ENCODE measurements at regions not wholly inside any gene's neighbourhood (a gene's known extent, or its start where the extent isn't known, plus 50 kb on each side); places are given as distances from the start of the nearest gene placed in this dataset.

- DNase-seq (ENCODE audit: low read depth): no peak
Measured at GRCh38 chr13:83219832-83220231, 662.4 kb downstream of the SLITRK1 start.

GRCh38 chr13:83216479-83217245 is 665.6 kb downstream of the SLITRK1 start:
- DNase-seq (ENCODE audit: low read depth): peak; percentile 52

GRCh38 chr13:83215627-83216026 is 666.6 kb downstream of the SLITRK1 start:
- peak; percentile 84 for DNase-seq (ENCODE audit: low read depth)

GRCh38 chr13:83214452-83214851 is 667.8 kb downstream of the SLITRK1 start:
- no peak for DNase-seq (ENCODE audit: low read depth)

- DNase-seq (ENCODE audit: low read depth): peak; percentile 82
Measured at GRCh38 chr13:83211301-83211700, 671.0 kb downstream of the SLITRK1 start.

- DNase-seq (ENCODE audit: low read depth): no peak
Measured at GRCh38 chr13:83204886-83205285, 677.4 kb downstream of the SLITRK1 start.

GRCh38 chr13:83201506-83201905 is 680.8 kb downstream of the SLITRK1 start:
- no peak for DNase-seq (ENCODE audit: low read depth)

GRCh38 chr13:83197316-83197715 is 685.0 kb downstream of the SLITRK1 start:
- no peak for DNase-seq (ENCODE audit: low read depth)

- DNase-seq (ENCODE audit: low read depth): no peak
Measured at GRCh38 chr13:83190020-83190419, 692.3 kb downstream of the SLITRK1 start.

- DNase-seq (ENCODE audit: low read depth): peak; percentile 87
Measured at GRCh38 chr13:83184819-83185218, 697.5 kb downstream of the SLITRK1 start.

- no peak for DNase-seq (ENCODE audit: low read depth)
Measured at GRCh38 chr13:83184150-83184475, 698.2 kb downstream of the SLITRK1 start.

- DNase-seq (ENCODE audit: low read depth): no peak
Measured at GRCh38 chr13:83183439-83184149, 698.7 kb downstream of the SLITRK1 start.

GRCh38 chr13:83182845-83183244 is 699.4 kb downstream of the SLITRK1 start:
- no peak for DNase-seq (ENCODE audit: low read depth)

- DNase-seq (ENCODE audit: low read depth): no peak
Measured at GRCh38 chr13:83178008-83178407, 704.3 kb downstream of the SLITRK1 start.

- DNase-seq (ENCODE audit: low read depth): peak; percentile 78
Measured at GRCh38 chr13:83168590-83168989, 713.7 kb downstream of the SLITRK1 start.

- no peak for DNase-seq (ENCODE audit: low read depth)
Measured at GRCh38 chr13:83167203-83167602, 715.1 kb downstream of the SLITRK1 start.

GRCh38 chr13:83166550-83166949 is 715.7 kb downstream of the SLITRK1 start:
- DNase-seq (ENCODE audit: low read depth): no peak

GRCh38 chr13:83162493-83162892 is 719.8 kb downstream of the SLITRK1 start:
- DNase-seq (ENCODE audit: low read depth): no peak

GRCh38 chr13:83153848-83154247 is 728.4 kb downstream of the SLITRK1 start:
- no peak for DNase-seq (ENCODE audit: low read depth)

- DNase-seq (ENCODE audit: low read depth): peak; percentile 18
Measured at GRCh38 chr13:83151308-83151660, 731.0 kb downstream of the SLITRK1 start.

GRCh38 chr13:83150616-83151307 is 731.5 kb downstream of the SLITRK1 start:
- DNase-seq (ENCODE audit: low read depth): peak; percentile 7

- no peak for DNase-seq (ENCODE audit: low read depth)
Measured at GRCh38 chr13:83136660-83137059, 745.6 kb downstream of the SLITRK1 start.

- no peak for DNase-seq (ENCODE audit: low read depth)
Measured at GRCh38 chr13:83125791-83126190, 756.5 kb downstream of the SLITRK1 start.

Data from fibroblast of gingiva (primary cell).